SK-N-MC (cell line): ENCODE measurements at regions not wholly inside any gene's neighbourhood (a gene's known extent, or its start where the extent isn't known, plus 50 kb on each side); places are given as distances from the start of the nearest gene placed in this dataset.

Experiments
- FOXP2 ChIP-seq: optimal IDR thresholded peaks from 2 replicates; pipeline ENCODE3; 2011; ENCODE audit warnings: mild to moderate bottlenecking, moderate library complexity; ENCODE audit not compliant: insufficient read depth; ENCODE audit errors: extremely low read length, control extremely low read depth
- POLR2AphosphoS5 ChIP-seq: IDR thresholded peaks from 2 replicates; pipeline ENCODE4 v1.6.1; 2012; ENCODE audit warnings: mild to moderate bottlenecking, low read depth, low read length, borderline replicate concordance

DNA sequence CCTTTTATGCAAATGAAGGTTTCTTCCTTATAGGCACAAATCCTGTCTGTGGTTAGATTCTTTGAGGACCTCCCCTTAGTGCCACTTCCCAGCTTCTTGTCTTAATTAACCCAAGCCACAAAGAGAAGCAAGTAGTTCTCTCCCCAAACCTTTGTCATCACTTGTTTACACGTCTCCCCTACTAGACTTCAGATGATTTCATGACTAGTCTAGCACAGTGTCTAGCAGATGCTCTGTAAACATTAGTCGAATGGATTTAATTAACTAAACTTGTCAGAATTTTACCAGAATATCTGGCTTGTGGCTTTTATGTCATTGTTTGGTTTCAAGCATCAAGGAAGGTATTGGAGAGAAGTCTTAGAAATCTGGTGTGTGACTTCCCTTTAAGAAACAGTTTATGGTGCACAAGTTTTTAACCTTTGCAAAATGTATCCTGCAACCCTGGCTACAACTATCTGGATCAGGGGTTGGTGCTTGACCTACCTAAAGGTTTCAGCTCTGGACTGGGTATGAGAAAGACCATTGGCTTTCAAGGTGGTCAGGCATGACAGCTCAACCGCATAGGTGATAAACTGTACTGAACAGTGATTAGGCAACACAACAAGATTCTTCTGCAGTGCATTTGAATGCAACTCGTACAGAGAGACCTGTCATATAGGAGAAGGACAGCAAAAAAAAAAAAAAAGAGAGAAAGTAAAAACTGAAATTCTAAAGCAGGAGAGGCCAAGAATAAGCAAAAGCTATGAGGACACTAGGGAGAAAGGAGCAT, 93.2 kb upstream of the CCDC150 start:
- TF ChIP-seq POLR2AphosphoS5 (no peak), FOXP2 (no peak)
